ENCODE measurements at regions not wholly inside any gene's neighbourhood (a gene's known extent, or its start where the extent isn't known, plus 50 kb on each side); places are given as distances from the start of the nearest gene placed in this dataset.

GRCh38 chr12:63070709-63071108 lies 80.3 kb downstream of the AVPR1A start:
- TF ChIP-seq, protein P1, sequence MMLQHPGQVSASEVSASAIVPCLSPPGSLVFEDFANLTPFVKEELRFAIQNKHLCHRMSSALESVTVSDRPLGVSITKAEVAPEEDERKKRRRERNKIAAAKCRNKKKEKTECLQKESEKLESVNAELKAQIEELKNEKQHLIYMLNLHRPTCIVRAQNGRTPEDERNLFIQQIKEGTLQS (CRISPR knock-in tag; conservative IDR thresholded peaks at IDR 0.05), result no peak
- TF ChIP-seq AFF4 (CRISPR knock-in tag; IDR thresholded peaks at IDR 0.05; ENCODE audit: borderline replicate concordance) (no peak), ELF4 (CRISPR knock-in tag; IDR thresholded peaks at IDR 0.05; ENCODE audit: low read depth) (no peak), JAZF1 (CRISPR knock-in tag; IDR thresholded peaks at IDR 0.05) (no peak), SMAD4 (CRISPR knock-in tag; IDR thresholded peaks at IDR 0.05) (no peak), KAT7 (CRISPR knock-in tag; IDR thresholded peaks at IDR 0.05; ENCODE audit: borderline replicate concordance) (no peak), ZNF425 (CRISPR knock-in tag; conservative IDR thresholded peaks at IDR 0.05) (no peak), RELA (CRISPR knock-in tag; IDR thresholded peaks at IDR 0.05; ENCODE audit: borderline replicate concordance) (no peak), ZMAT4 (CRISPR knock-in tag; IDR thresholded peaks at IDR 0.05) (no peak), E2F1 (CRISPR knock-in tag; IDR thresholded peaks at IDR 0.05) (no peak), NFE2L1 (CRISPR knock-in tag; IDR thresholded peaks at IDR 0.05) (no peak), ZNF317 (CRISPR knock-in tag; IDR thresholded peaks at IDR 0.05; ENCODE audit: borderline replicate concordance, low read depth) (no peak), ESRRA (CRISPR knock-in tag; IDR thresholded peaks at IDR 0.05; ENCODE audit: borderline replicate concordance) (no peak), EMX1 (CRISPR knock-in tag; IDR thresholded peaks at IDR 0.05) (no peak), MYBL2 (CRISPR knock-in tag; IDR thresholded peaks at IDR 0.05) (no peak), ZNF232 (CRISPR knock-in tag; IDR thresholded peaks at IDR 0.05) (no peak), SOX15 (CRISPR knock-in tag; IDR thresholded peaks at IDR 0.05) (no peak)
- TF ChIP-seq, protein P2, sequence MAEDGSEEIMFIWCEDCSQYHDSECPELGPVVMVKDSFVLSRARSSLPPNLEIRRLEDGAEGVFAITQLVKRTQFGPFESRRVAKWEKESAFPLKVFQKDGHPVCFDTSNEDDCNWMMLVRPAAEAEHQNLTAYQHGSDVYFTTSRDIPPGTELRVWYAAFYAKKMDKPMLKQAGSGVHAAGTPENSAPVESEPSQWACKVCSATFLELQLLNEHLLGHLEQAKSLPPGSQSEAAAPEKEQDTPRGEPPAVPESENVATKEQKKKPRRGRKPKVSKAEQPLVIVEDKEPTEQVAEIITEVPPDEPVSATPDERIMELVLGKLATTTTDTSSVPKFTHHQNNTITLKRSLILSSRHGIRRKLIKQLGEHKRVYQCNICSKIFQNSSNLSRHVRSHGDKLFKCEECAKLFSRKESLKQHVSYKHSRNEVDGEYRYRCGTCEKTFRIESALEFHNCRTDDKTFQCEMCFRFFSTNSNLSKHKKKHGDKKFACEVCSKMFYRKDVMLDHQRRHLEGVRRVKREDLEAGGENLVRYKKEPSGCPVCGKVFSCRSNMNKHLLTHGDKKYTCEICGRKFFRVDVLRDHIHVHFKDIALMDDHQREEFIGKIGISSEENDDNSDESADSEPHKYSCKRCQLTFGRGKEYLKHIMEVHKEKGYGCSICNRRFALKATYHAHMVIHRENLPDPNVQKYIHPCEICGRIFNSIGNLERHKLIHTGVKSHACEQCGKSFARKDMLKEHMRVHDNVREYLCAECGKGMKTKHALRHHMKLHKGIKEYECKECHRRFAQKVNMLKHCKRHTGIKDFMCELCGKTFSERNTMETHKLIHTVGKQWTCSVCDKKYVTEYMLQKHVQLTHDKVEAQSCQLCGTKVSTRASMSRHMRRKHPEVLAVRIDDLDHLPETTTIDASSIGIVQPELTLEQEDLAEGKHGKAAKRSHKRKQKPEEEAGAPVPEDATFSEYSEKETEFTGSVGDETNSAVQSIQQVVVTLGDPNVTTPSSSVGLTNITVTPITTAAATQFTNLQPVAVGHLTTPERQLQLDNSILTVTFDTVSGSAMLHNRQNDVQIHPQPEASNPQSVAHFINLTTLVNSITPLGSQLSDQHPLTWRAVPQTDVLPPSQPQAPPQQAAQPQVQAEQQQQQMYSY (CRISPR knock-in tag; IDR thresholded peaks at IDR 0.05), result no peak
- TF ChIP-seq, protein P3, sequence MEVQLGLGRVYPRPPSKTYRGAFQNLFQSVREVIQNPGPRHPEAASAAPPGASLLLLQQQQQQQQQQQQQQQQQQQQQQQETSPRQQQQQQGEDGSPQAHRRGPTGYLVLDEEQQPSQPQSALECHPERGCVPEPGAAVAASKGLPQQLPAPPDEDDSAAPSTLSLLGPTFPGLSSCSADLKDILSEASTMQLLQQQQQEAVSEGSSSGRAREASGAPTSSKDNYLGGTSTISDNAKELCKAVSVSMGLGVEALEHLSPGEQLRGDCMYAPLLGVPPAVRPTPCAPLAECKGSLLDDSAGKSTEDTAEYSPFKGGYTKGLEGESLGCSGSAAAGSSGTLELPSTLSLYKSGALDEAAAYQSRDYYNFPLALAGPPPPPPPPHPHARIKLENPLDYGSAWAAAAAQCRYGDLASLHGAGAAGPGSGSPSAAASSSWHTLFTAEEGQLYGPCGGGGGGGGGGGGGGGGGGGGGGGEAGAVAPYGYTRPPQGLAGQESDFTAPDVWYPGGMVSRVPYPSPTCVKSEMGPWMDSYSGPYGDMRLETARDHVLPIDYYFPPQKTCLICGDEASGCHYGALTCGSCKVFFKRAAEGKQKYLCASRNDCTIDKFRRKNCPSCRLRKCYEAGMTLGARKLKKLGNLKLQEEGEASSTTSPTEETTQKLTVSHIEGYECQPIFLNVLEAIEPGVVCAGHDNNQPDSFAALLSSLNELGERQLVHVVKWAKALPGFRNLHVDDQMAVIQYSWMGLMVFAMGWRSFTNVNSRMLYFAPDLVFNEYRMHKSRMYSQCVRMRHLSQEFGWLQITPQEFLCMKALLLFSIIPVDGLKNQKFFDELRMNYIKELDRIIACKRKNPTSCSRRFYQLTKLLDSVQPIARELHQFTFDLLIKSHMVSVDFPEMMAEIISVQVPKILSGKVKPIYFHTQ (CRISPR knock-in tag; IDR thresholded peaks at IDR 0.05), result no peak
- TF ChIP-seq, protein P4, sequence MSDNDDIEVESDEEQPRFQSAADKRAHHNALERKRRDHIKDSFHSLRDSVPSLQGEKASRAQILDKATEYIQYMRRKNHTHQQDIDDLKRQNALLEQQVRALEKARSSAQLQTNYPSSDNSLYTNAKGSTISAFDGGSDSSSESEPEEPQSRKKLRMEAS (CRISPR knock-in tag; IDR thresholded peaks at IDR 0.05), result no peak
- ChIA-PET POLR2A (no interaction called here), CTCF (interaction anchor here (0.9 to 3.2 kb wide), 5 partner anchors 23 to 271 kb away, joined by 3 to 27 read pairs (median 7); partner anchors contain the start of gene PPM1H)
- Mint-ChIP-seq H3K27ac (no peak overlapping the region), H3K4me3 (no peak overlapping the region), H3K36me3 (no peaks in the 10 kb centered on the region), H3K27me3 (ENCODE audit: low read depth) (no peaks in the 10 kb centered on the region; the same call in 1 of the 2 replicates), H3K9me3 (peaks cover 4% of the 10 kb centered on the region), H3K4me1 (peaks cover 14% of the 10 kb centered on the region)
- no peak for DNase-seq (ENCODE audit: low spot score)
- ATAC-seq, result no peak
